HL-60 (cell line): ENCODE measurements at regions not wholly inside any gene's neighbourhood (a gene's known extent, or its start where the extent isn't known, plus 50 kb on each side); places are given as distances from the start of the nearest gene placed in this dataset.

Source experiments
- DNase-seq, 2 experiments: peaks; one replicate each; pipeline ENCODE4 v3.0.0-alpha.2; 2010 to 2020; ENCODE audit warnings: low read depth in 1 of 2, low spot score in 1 of 2
- H3K27ac ChIP-seq: fragments of 250-450 bp; sonication (Bioruptor Pico); replicated peaks from 2 replicates; pipeline ENCODE4 v1.5.1; 2020; ENCODE audit warnings: mild to moderate bottlenecking, moderate library complexity
- H3K27me3 ChIP-seq: fragments of 250-450 bp; sonication (Bioruptor Pico); 2 replicates; pipeline ENCODE4 v1.5.1; 2021; ENCODE audit warnings: mild to moderate bottlenecking, moderate library complexity; ENCODE audit not compliant: insufficient read depth, poor library complexity, severe bottlenecking
- H3K4me3 ChIP-seq: replicated peaks from 2 replicates; pipeline ENCODE4 v1.5.1; 2011; ENCODE audit warnings: mild to moderate bottlenecking, control low read depth, low read length; ENCODE audit not compliant: insufficient read depth
- GABPA ChIP-seq: IDR thresholded peaks from 2 replicates; pipeline ENCODE4 v1.6.1; 2012; ENCODE audit warnings: low read depth
- POLR2AphosphoS5 ChIP-seq: IDR thresholded peaks from 2 replicates; pipeline ENCODE4 v1.6.1; 2012; ENCODE audit warnings: low read depth
- SPI1 ChIP-seq: IDR thresholded peaks from 2 replicates; pipeline ENCODE4 v1.6.1; 2012; ENCODE audit warnings: low read depth, mild to moderate bottlenecking, borderline replicate concordance
- TF ChIP-seq, protein P1 (sequence below): IDR thresholded peaks from 2 replicates; pipeline ENCODE4 v1.6.1; 2012; ENCODE audit warnings: low read depth; ENCODE audit not compliant: insufficient replicate concordance
- TF ChIP-seq, protein P2 (sequence below): IDR thresholded peaks from one replicate; pipeline ENCODE4 v1.5.1; 2011; ENCODE audit warnings: low read length, control low read depth, inconsistent platforms; ENCODE audit not compliant: insufficient read depth

DNA sequence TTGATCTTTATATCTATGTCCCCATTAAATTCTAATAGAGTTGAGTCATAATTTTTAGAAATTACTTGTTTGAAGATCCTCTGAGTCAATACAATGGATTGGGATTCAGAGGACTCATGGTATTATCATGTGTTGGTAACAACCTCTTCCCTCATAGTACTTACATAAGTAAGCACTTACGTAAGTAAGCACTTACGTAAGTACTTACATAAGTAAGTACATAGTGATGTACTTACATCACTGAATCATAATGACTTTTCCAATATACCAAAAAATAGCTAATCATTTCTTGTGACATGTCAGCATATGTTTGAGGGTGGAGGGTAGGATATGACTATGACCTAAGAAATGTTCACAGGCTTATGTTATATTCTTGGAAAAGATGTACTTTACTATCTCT lies 740.5 kb downstream of the SORCS1 start:
- Histone ChIP-seq H3K4me3 (no peak overlapping the region), H3K27me3 (no peaks in the 10 kb centered on the region), H3K27ac (no peak overlapping the region)
- TF ChIP-seq POLR2AphosphoS5: no peak
- DNase-seq: peak in 1 of 2 experiments; percentile 10

DNA sequence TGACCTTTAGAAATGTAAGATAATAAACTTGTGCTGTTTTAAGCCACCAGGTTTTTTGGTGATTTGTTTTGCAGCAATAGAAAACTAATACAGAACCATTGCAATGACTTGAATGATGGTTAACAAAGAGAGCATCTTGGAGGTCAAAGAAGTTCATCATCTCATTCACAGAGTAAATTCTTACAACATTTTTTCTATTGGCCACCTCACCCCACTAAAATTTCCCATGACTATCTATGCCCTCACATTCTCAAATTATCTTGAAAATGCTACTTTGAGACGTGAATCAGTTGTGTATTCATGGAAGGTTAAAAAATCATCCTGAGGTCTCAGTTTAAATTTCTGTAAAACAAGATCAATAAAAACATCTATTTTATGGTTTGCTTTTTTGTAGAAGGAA lies 754.2 kb downstream of the SORCS1 start:
- TF ChIP-seq, protein P1, sequence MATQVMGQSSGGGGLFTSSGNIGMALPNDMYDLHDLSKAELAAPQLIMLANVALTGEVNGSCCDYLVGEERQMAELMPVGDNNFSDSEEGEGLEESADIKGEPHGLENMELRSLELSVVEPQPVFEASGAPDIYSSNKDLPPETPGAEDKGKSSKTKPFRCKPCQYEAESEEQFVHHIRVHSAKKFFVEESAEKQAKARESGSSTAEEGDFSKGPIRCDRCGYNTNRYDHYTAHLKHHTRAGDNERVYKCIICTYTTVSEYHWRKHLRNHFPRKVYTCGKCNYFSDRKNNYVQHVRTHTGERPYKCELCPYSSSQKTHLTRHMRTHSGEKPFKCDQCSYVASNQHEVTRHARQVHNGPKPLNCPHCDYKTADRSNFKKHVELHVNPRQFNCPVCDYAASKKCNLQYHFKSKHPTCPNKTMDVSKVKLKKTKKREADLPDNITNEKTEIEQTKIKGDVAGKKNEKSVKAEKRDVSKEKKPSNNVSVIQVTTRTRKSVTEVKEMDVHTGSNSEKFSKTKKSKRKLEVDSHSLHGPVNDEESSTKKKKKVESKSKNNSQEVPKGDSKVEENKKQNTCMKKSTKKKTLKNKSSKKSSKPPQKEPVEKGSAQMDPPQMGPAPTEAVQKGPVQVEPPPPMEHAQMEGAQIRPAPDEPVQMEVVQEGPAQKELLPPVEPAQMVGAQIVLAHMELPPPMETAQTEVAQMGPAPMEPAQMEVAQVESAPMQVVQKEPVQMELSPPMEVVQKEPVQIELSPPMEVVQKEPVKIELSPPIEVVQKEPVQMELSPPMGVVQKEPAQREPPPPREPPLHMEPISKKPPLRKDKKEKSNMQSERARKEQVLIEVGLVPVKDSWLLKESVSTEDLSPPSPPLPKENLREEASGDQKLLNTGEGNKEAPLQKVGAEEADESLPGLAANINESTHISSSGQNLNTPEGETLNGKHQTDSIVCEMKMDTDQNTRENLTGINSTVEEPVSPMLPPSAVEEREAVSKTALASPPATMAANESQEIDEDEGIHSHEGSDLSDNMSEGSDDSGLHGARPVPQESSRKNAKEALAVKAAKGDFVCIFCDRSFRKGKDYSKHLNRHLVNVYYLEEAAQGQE: no peak
- TF ChIP-seq SPI1: no peak
- no peak for TF ChIP-seq POLR2AphosphoS5
- TF ChIP-seq GABPA: no peak
- TF ChIP-seq, protein P2, sequence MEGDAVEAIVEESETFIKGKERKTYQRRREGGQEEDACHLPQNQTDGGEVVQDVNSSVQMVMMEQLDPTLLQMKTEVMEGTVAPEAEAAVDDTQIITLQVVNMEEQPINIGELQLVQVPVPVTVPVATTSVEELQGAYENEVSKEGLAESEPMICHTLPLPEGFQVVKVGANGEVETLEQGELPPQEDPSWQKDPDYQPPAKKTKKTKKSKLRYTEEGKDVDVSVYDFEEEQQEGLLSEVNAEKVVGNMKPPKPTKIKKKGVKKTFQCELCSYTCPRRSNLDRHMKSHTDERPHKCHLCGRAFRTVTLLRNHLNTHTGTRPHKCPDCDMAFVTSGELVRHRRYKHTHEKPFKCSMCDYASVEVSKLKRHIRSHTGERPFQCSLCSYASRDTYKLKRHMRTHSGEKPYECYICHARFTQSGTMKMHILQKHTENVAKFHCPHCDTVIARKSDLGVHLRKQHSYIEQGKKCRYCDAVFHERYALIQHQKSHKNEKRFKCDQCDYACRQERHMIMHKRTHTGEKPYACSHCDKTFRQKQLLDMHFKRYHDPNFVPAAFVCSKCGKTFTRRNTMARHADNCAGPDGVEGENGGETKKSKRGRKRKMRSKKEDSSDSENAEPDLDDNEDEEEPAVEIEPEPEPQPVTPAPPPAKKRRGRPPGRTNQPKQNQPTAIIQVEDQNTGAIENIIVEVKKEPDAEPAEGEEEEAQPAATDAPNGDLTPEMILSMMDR: no peak
- Histone ChIP-seq H3K27ac (no peak overlapping the region), H3K27me3 (no peaks in the 10 kb centered on the region), H3K4me3 (no peak overlapping the region)
- no peak for DNase-seq

DNA sequence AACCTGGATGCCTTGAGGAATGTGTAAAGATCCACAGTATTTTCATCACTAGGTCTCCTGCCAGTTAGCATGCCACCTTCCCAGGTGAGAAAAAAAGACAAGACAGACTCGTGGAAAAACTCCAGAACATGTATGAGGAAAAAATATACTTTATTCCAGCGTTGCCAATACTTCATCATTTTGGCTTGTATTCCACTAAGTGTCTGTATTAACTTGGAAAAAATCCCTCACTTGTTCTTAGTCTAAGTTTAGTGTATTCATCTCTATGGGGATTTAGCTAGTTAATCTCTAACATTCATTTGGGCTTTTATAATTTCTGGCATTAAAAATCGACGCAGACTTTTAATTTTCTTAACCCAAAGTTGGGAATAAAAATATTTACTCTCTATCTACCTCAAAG lies 759.4 kb downstream of the SORCS1 start:
- no peak for DNase-seq
- no peak overlapping the region for H3K4me3 ChIP-seq
- H3K27ac ChIP-seq: no peak overlapping the region
- H3K27me3 ChIP-seq: no peaks in the 10 kb centered on the region
- TF ChIP-seq, protein P2: no peak
- no peak for TF ChIP-seq POLR2AphosphoS5
- TF ChIP-seq SPI1: no peak
- TF ChIP-seq GABPA: no peak
- TF ChIP-seq, protein P1: no peak

DNA sequence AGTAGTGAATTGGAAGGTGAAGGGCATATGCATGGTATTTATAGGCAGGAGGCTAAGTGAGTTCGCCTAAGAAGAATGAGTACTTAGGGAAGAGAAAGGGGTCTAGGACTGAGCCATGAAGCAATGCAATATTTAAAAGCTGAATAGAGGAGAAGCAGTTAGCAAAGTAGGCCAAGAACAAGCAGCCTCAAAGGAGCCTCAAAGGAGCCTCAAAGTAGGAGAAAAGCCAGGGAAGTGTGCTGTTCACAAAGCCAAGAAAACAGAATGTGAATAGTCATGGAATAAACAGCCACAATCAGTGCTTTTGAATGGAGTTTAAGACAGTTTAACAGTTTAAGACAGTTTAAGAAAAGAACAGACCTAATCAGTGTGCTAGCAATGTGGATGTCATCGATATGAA lies 762.0 kb downstream of the SORCS1 start:
- no peak for DNase-seq
- no peaks in the 10 kb centered on the region for H3K27me3 ChIP-seq
- TF ChIP-seq, protein P1: no peak
- TF ChIP-seq POLR2AphosphoS5 (no peak), SPI1 (no peak), GABPA (no peak)
- TF ChIP-seq, protein P2: no peak
- no peak overlapping the region for H3K4me3 ChIP-seq
- H3K27ac ChIP-seq: no peak overlapping the region
